ENCODE measurements at regions not wholly inside any gene's neighbourhood (a gene's known extent, or its start where the extent isn't known, plus 50 kb on each side); places are given as distances from the start of the nearest gene placed in this dataset.

GRCh38 chr5:6831678-6832671 is 118.7 kb downstream of the TENT4A start:
- no peak for DNase-seq
- no peak overlapping the region for H3K27ac ChIP-seq
- H3K4me1 ChIP-seq = peaks cover 6 to 15% of the 10 kb centered on the region in 2 donors
- intact Hi-C loops (cut with DNase I) = no loop called here
- no peaks in the 10 kb centered on the region for H3K36me3 ChIP-seq
- 78 to 84% methylated on average over 7 of the region's 7 CpGs for WGBS, 2 donors
- no peaks in the 10 kb centered on the region for H3K27me3 ChIP-seq
- no peak overlapping the region for H3K4me3 ChIP-seq (replicated peaks in 1 of 3)
- H3K9me3 ChIP-seq = no peaks in the 10 kb centered on the region
- TF ChIP-seq CTCF (IDR thresholded peaks at IDR 0.05) = no peak
- no peak for TF ChIP-seq POLR2A (IDR thresholded peaks at IDR 0.05)

- TF ChIP-seq POLR2A (IDR thresholded peaks at IDR 0.05) (no peak), CTCF (IDR thresholded peaks at IDR 0.05) (no peak)
- Histone ChIP-seq H3K4me1 (peaks cover 6 to 15% of the 10 kb centered on the region in 2 donors), H3K9me3 (no peaks in the 10 kb centered on the region), H3K4me3 (replicated peaks in 1 of 3) (no peak overlapping the region), H3K36me3 (no peaks in the 10 kb centered on the region), H3K27ac (peak overlapping the region in 2 of 3 donors; percentile 29 to 43), H3K27me3 (no peaks in the 10 kb centered on the region)
- peak; percentile 25 to 57 for DNase-seq
- WGBS, 2 donors = 13 to 16% methylated on average over 2 of the region's 2 CpGs
- intact Hi-C loops (cut with DNase I) = no loop called here
These were observed 119.8 kb downstream of the TENT4A start for GRCh38 chr5:6832994-6833393.

- TF ChIP-seq POLR2A (IDR thresholded peaks at IDR 0.05) (no peak), CTCF (IDR thresholded peaks at IDR 0.05) (no peak)
- Histone ChIP-seq H3K4me1 (peaks cover 6 to 15% of the 10 kb centered on the region in 2 donors), H3K27me3 (no peaks in the 10 kb centered on the region), H3K27ac (peak overlapping the region; percentile 26 to 43 (median 29)), H3K4me3 (replicated peaks in 1 of 3) (no peak overlapping the region), H3K9me3 (no peaks in the 10 kb centered on the region), H3K36me3 (no peaks in the 10 kb centered on the region)
- DNase-seq = peak in 1 of 2 donors; percentile 8
- 71 to 85% methylated on average over 1 of the region's 1 CpG for WGBS, 2 donors
- intact Hi-C loops (cut with DNase I) = no loop called here
These were observed 120.2 kb downstream of the TENT4A start for GRCh38 chr5:6833406-6833805.

GRCh38 chr5:6837095-6837494 is 123.9 kb downstream of the TENT4A start:
- TF ChIP-seq CTCF (IDR thresholded peaks at IDR 0.05) = no peak
- TF ChIP-seq POLR2A (IDR thresholded peaks at IDR 0.05) = no peak
- Histone ChIP-seq H3K4me1 (peaks cover 6 to 15% of the 10 kb centered on the region in 2 donors), H3K4me3 (replicated peaks in 1 of 3) (no peak overlapping the region), H3K27ac (no peak overlapping the region), H3K9me3 (no peaks in the 10 kb centered on the region), H3K27me3 (no peaks in the 10 kb centered on the region), H3K36me3 (no peaks in the 10 kb centered on the region)
- no peak for DNase-seq
- intact Hi-C loops (cut with DNase I) = no loop called here
- WGBS, 2 donors = 90% methylated on average over 2 of the region's 2 CpGs; no CpG with 5 or more reads in 1 of the 2 donors

GRCh38 chr5:6837519-6838110 is 124.4 kb downstream of the TENT4A start:
- TF ChIP-seq POLR2A (IDR thresholded peaks at IDR 0.05) (no peak), CTCF (IDR thresholded peaks at IDR 0.05) (peak in 3 of 6 experiments; percentile 34 to 62 (median 49))
- intact Hi-C loops (cut with DNase I) = no loop called here
- Histone ChIP-seq H3K9me3 (no peaks in the 10 kb centered on the region), H3K27ac (no peak overlapping the region), H3K4me1 (peaks cover 6 to 11% of the 10 kb centered on the region in 2 donors), H3K36me3 (no peaks in the 10 kb centered on the region), H3K4me3 (replicated peaks in 1 of 3) (no peak overlapping the region), H3K27me3 (no peaks in the 10 kb centered on the region)
- DNase-seq = peak in 1 of 2 donors; percentile 39
- WGBS, 2 donors = 52 to 56% methylated on average over 9 of the region's 9 CpGs
